Effector memory CD8-positive, alpha-beta T cell (primary cell): ENCODE measurements at regions not wholly inside any gene's neighbourhood (a gene's known extent, or its start where the extent isn't known, plus 50 kb on each side); places are given as distances from the start of the nearest gene placed in this dataset.

Experiments used
- ATAC-seq: fragments of 150-1000 bp; cut with Tn5 transposase; replicated peaks from 2 replicates; pipeline ENCODE4 v1.10.0; 2021; ENCODE audit warnings: mild to moderate bottlenecking, moderate library complexity
- DNase-seq, 3 experiments: peaks; one replicate each; pipeline ENCODE4 v3.0.0; 2021
- H3K27ac Mint-ChIP-seq, 2 donors: one replicate each; pipeline ENCODE4 v1.8.0; 2022; ENCODE audit warnings: mild to moderate bottlenecking in 2 of 2, mixed read lengths in 2 of 2, moderate library complexity in 2 of 2
- H3K27me3 Mint-ChIP-seq, 2 donors: one replicate each; pipeline ENCODE4 v1.8.0; 2022; ENCODE audit warnings: mixed read lengths in 2 of 2
- H3K36me3 Mint-ChIP-seq: one replicate; pipeline ENCODE4 v1.8.0; 2022; ENCODE audit warnings: mild to moderate bottlenecking, moderate library complexity, mixed read lengths; ENCODE audit not compliant: insufficient read depth
- H3K4me1 Mint-ChIP-seq, 2 donors: one replicate each; pipeline ENCODE4 v1.8.0; 2022; ENCODE audit warnings: low read depth in 2 of 2, mixed read lengths in 2 of 2
- H3K4me3 Mint-ChIP-seq, 2 donors: one replicate each; pipeline ENCODE4 v1.8.0; 2022; ENCODE audit warnings: mild to moderate bottlenecking in 2 of 2, mixed read lengths in 2 of 2, moderate library complexity in 2 of 2
- H3K9me3 Mint-ChIP-seq, 2 donors: one replicate each; pipeline ENCODE4 v1.8.0; 2022; ENCODE audit warnings: mixed read lengths in 2 of 2

DNA sequence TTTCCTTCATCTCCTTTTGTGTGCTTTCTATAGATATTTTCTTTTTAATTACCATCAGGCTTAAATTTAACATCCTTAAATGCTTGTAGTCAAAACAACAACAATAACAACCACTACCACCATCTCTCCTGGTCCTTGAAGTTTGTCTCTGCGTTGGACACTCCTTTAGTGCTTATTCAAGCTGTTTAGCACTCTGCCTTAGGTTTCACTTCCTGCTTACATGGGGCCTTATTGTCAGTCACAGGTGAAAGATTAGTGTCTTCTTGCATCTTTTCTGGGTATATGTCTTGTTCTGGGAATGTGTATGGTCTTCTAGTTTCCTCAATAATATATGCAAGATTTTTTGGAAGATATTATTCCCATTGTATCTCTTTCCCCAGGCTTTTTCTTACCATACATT lies 240.1 kb upstream of the NXPH2 start:
- Mint-ChIP-seq H3K9me3 (peaks cover 16 to 40% of the 10 kb centered on the region in 2 donors), H3K27ac (no peak overlapping the region), H3K4me1 (no peaks in the 10 kb centered on the region), H3K27me3 (no peaks in the 10 kb centered on the region), H3K36me3 (peaks cover 3% of the 10 kb centered on the region), H3K4me3 (no peak overlapping the region)
- ATAC-seq (no peak), DNase-seq (no peak)

DNA sequence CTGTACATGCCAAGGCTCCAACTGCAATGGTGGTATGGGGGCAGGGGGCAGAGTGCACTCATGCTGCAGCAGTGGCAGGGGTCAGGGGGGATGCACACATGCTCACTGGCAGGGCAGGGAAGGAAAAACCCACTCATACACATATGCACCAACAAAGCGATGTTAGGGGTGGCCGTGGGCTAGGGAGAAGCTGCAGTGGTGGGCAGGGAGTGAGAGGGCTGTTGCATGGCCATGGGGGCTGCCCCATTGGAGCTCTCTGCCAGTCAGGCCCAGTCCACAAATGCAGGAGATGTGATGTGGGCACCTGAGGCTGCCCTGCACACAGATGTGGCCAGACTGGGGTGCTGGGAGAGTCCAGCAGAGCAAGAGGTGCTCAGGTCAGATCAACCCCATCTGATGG lies 238.1 kb upstream of the NXPH2 start:
- DNase-seq: no peak
- peaks cover 11 to 52% of the 10 kb centered on the region in 2 donors for H3K9me3 Mint-ChIP-seq
- ATAC-seq: no peak
- no peaks in the 10 kb centered on the region for H3K27me3 Mint-ChIP-seq
- peaks cover 3% of the 10 kb centered on the region for H3K36me3 Mint-ChIP-seq
- no peaks in the 10 kb centered on the region for H3K4me1 Mint-ChIP-seq
- H3K27ac Mint-ChIP-seq: no peak overlapping the region
- H3K4me3 Mint-ChIP-seq: no peak overlapping the region

GRCh38 chr2:139007130-139007529 lies 226.9 kb upstream of the NXPH2 start:
- Mint-ChIP-seq H3K4me1 (no peaks in the 10 kb centered on the region), H3K4me3 (no peak overlapping the region), H3K27ac (no peak overlapping the region), H3K9me3 (peaks cover 2 to 13% of the 10 kb centered on the region in 2 donors), H3K36me3 (no peaks in the 10 kb centered on the region), H3K27me3 (no peaks in the 10 kb centered on the region)
- no peak for ATAC-seq
- DNase-seq: no peak

GRCh38 chr2:139000131-139000785 lies 220.1 kb upstream of the NXPH2 start:
- Mint-ChIP-seq H3K27me3 (no peaks in the 10 kb centered on the region), H3K4me3 (no peak overlapping the region), H3K27ac (no peak overlapping the region), H3K9me3 (peaks cover 0 to 16% of the 10 kb centered on the region in 2 donors), H3K36me3 (no peaks in the 10 kb centered on the region), H3K4me1 (no peaks in the 10 kb centered on the region)
- DNase-seq: no peak
- ATAC-seq: no peak

DNA sequence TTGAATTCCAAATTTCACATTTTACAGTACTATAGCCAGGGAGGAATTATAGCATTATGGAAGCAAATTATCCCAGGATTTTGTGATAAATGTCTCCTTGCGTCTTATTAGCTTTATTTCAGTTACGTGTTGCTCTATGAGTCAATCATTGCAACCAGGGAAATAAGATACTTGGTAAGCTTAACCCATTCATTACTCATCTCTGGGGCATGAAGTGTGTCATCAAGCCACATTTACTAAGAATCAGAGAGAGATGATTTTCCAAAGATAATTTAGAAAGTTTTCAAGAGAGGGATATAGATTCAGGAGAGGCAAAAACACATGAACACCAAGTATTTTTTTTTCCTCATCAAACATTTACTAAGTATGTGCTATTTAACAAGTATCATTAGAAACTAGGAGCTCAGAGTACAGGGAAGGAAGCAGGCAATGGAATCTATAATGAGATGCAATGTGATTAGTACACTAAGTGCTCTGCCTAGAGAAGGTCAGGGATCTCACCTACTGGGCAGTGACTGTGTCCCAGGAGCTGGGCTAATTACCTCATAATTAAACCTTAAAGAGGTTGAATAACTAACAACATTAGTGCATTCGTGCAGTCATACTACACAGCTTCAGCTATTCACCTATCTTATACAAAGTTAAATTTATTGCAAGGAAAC lies 217.8 kb upstream of the NXPH2 start:
- ATAC-seq (no peak), DNase-seq (no peak)
- Mint-ChIP-seq H3K4me1 (no peaks in the 10 kb centered on the region), H3K4me3 (no peak overlapping the region), H3K27ac (no peak overlapping the region), H3K9me3 (peaks cover 4 to 16% of the 10 kb centered on the region in 2 donors), H3K36me3 (no peaks in the 10 kb centered on the region), H3K27me3 (no peaks in the 10 kb centered on the region)

DNA sequence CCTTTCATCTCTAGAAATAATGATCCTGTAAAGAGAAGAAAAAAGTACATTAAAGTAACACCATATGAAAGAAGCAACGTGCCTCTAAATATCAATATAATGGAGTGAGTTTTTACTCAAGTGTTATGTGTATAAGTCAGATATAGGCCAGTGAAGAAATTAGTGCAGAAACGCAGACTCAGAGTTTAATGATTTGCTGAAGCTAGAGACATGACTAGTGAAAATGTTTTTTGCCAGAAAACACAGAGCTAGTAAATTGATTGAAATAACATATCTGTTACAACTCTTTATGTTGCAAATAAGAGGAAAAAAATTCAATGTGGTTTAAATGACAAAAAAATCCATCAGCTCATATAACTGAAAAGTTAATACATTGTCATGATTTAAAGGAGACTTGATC lies 217.2 kb upstream of the NXPH2 start:
- peaks cover 6 to 18% of the 10 kb centered on the region in 2 donors for H3K9me3 Mint-ChIP-seq
- no peak overlapping the region for H3K27ac Mint-ChIP-seq
- no peaks in the 10 kb centered on the region for H3K27me3 Mint-ChIP-seq
- DNase-seq (no peak), ATAC-seq (no peak)
- H3K36me3 Mint-ChIP-seq: no peaks in the 10 kb centered on the region
- no peaks in the 10 kb centered on the region for H3K4me1 Mint-ChIP-seq
- H3K4me3 Mint-ChIP-seq: no peak overlapping the region

DNA sequence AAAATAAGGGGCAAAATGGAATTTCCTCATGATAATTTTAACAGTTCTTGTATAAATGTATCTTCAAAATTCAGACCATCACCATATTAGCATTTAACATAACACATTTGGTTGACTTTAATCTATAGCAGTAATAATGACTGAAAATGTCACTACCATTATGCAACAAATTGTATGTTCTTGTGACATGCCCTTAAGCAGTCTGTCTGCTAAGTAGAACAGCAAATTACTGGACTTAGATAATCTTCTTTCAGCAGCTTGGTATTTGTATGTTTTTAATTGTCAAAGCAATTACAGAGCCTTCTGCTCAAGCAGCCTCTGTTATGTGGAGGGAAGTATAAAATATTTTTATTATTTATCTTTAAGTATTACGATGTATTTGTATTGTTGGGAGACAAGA lies 214.3 kb upstream of the NXPH2 start:
- no peak overlapping the region for H3K27ac Mint-ChIP-seq
- peaks cover 6 to 17% of the 10 kb centered on the region in 2 donors for H3K9me3 Mint-ChIP-seq
- H3K4me3 Mint-ChIP-seq: no peak overlapping the region
- no peak for ATAC-seq
- no peaks in the 10 kb centered on the region for H3K36me3 Mint-ChIP-seq
- no peaks in the 10 kb centered on the region for H3K27me3 Mint-ChIP-seq
- no peak for DNase-seq
- no peaks in the 10 kb centered on the region for H3K4me1 Mint-ChIP-seq

DNA sequence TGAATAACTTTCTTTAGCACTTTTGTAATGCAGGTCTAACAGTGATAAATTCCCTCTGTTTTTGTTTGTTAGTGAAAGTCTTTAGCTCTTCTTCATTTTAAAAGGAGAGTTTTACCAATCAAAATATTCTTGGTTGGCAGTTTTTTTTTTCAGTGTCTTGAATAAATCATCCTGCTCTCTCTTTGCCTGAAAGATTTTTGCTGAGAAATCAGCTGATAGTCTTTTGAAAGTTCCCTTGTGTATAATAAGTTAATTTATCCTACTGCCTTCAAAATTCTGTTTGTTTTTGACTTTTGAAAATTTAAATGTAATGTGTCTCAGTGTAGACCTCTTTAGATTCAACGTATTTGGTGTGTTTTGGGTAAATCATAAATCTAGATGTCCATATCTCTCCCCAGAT lies 205.7 kb upstream of the NXPH2 start:
- no peak for DNase-seq
- H3K4me3 Mint-ChIP-seq: no peak overlapping the region
- ATAC-seq: no peak
- peaks cover 12 to 17% of the 10 kb centered on the region in 2 donors for H3K9me3 Mint-ChIP-seq
- H3K27me3 Mint-ChIP-seq: no peaks in the 10 kb centered on the region
- no peaks in the 10 kb centered on the region for H3K4me1 Mint-ChIP-seq
- H3K36me3 Mint-ChIP-seq: no peaks in the 10 kb centered on the region
- no peak overlapping the region for H3K27ac Mint-ChIP-seq

DNA sequence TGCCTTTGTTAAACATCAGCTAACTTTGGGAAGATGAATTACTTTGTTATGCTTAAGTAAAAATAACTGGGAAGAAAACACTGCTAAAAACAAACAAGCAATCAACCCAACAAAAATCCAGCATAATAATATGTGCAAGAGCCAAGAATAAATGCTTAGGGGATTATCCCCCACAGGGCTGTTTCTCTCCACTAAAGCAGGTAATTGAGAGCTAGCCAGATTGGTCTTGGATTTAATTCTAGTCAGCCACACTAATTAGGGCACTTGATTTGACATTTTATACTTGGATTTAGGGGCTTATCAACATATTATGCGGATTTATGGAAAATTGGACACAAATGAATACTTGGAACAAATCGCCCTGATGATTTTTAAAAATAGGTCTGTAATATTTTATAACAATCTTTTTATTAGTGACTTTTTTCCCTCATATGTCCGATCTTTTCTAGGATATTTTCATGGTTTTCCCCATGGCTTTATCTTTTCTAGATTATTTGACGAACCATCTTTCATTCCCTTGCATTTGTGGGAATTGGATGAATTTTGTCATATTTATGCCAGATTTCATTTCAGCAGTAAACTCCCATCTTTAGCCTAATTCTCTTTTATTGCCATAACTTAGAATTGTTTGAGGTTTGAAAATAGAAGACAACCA lies 199.1 kb upstream of the NXPH2 start:
- ATAC-seq: no peak
- H3K4me1 Mint-ChIP-seq: no peaks in the 10 kb centered on the region
- DNase-seq: no peak
- no peak overlapping the region for H3K27ac Mint-ChIP-seq
- H3K36me3 Mint-ChIP-seq: no peaks in the 10 kb centered on the region
- peaks cover 0 to 4% of the 10 kb centered on the region in 2 donors for H3K9me3 Mint-ChIP-seq
- no peak overlapping the region for H3K4me3 Mint-ChIP-seq
- H3K27me3 Mint-ChIP-seq: no peaks in the 10 kb centered on the region

GRCh38 chr2:138974651-138975050 lies 194.5 kb upstream of the NXPH2 start:
- no peaks in the 10 kb centered on the region for H3K36me3 Mint-ChIP-seq
- H3K27me3 Mint-ChIP-seq: no peaks in the 10 kb centered on the region
- no peak overlapping the region for H3K4me3 Mint-ChIP-seq
- H3K27ac Mint-ChIP-seq: no peak overlapping the region
- no peak for ATAC-seq
- H3K9me3 Mint-ChIP-seq: no peaks in the 10 kb centered on the region
- H3K4me1 Mint-ChIP-seq: no peaks in the 10 kb centered on the region
- no peak for DNase-seq

DNA sequence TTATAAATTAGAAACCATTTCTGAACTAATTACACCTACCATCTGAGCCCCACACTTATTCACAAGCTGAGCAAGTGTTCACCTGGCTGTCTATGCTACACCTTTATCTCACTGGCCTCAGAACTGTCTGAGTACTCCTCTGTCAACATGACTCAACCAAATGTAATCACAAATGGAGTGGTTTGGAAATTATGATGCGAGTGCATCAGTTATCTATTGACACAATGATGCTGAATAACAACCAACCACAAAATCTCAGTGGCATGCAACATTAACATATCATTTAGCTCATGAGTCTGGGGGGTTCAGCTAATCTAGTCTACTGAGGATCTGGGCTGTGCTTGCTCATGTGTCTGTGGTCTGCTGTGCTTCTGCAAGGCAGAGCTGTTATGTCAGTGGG lies 184.2 kb upstream of the NXPH2 start:
- no peaks in the 10 kb centered on the region for H3K27me3 Mint-ChIP-seq
- peaks cover 5 to 24% of the 10 kb centered on the region in 2 donors for H3K9me3 Mint-ChIP-seq
- H3K36me3 Mint-ChIP-seq: no peaks in the 10 kb centered on the region
- H3K4me1 Mint-ChIP-seq: no peaks in the 10 kb centered on the region
- ATAC-seq (no peak), DNase-seq (no peak)
- H3K27ac Mint-ChIP-seq: no peak overlapping the region
- H3K4me3 Mint-ChIP-seq: no peak overlapping the region

GRCh38 chr2:138962686-138963085 lies 182.5 kb upstream of the NXPH2 start:
- no peaks in the 10 kb centered on the region for H3K36me3 Mint-ChIP-seq
- no peak overlapping the region for H3K27ac Mint-ChIP-seq
- H3K4me3 Mint-ChIP-seq: no peak overlapping the region
- no peak for ATAC-seq
- H3K9me3 Mint-ChIP-seq: peaks cover 7 to 31% of the 10 kb centered on the region in 2 donors
- no peaks in the 10 kb centered on the region for H3K4me1 Mint-ChIP-seq
- DNase-seq: no peak
- H3K27me3 Mint-ChIP-seq: no peaks in the 10 kb centered on the region

DNA sequence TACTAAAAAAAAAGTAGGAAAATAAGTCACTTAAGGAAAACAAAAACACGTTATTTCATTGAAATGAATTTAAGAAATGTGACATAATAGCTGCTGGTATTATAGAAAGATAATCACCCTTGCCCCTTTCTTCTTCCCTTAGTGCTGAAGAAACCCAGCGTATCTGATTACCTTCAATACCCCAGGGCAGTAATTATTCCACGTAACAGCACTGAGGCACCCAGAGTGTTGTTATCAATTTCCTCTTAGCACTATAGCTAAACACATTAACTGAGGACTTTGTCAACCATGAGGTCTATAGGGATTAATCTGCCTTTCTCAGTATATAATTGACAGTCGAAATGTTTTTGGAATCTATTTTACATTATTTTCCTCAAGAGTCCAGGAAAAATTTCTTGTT lies 180.0 kb upstream of the NXPH2 start:
- no peaks in the 10 kb centered on the region for H3K4me1 Mint-ChIP-seq
- no peaks in the 10 kb centered on the region for H3K27me3 Mint-ChIP-seq
- H3K36me3 Mint-ChIP-seq: no peaks in the 10 kb centered on the region

DNA sequence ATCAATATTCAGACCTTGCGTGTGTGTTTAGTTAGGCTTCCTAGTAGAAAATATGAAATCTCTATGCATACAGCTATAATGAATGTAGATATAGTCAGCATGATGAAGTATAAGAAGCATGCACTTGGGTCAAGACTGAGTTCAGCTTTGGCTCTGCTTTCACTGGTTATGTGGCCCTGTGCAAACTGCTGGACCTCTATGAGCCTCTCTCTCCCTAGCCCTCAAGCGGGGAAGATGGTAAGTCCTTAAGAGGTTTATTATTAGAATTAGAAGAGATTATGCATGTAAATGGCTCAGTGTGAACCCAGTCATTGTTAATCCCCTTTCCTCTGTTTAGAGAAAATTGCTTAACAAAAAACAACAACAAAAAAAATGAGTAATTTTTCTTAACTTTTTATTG lies 178.8 kb upstream of the NXPH2 start:
- no peaks in the 10 kb centered on the region for H3K4me1 Mint-ChIP-seq
- H3K9me3 Mint-ChIP-seq: peaks cover 10 to 17% of the 10 kb centered on the region in 2 donors
- ATAC-seq (no peak), DNase-seq (no peak)
- H3K27me3 Mint-ChIP-seq: no peaks in the 10 kb centered on the region
- H3K27ac Mint-ChIP-seq: no peak overlapping the region
- H3K4me3 Mint-ChIP-seq: no peak overlapping the region
- no peaks in the 10 kb centered on the region for H3K36me3 Mint-ChIP-seq

More for the DNA sequence above, 180.0 kb upstream of the NXPH2 start:
- Mint-ChIP-seq H3K4me3 (no peak overlapping the region), H3K9me3 (peaks cover 10 to 25% of the 10 kb centered on the region in 2 donors), H3K27ac (no peak overlapping the region)
- no peak for ATAC-seq
- no peak for DNase-seq
